HG03095 (cell line): ENCODE measurements at regions not wholly inside any gene's neighbourhood (a gene's known extent, or its start where the extent isn't known, plus 50 kb on each side); places are given as distances from the start of the nearest gene placed in this dataset.
"Not testable (repeated sequence)": the region's sequence is repeated elsewhere in the genome, so short reads cannot be mapped to it uniquely, and the experiment has no call there.

ENCODE experiments used
- ATAC-seq: cut with Tn5 transposase; IDR thresholded peaks from one replicate; pipeline ENCODE4 v1.9.1; 2021; ENCODE audit warnings: moderate library complexity; ENCODE audit not compliant: unreplicated experiment

- ATAC-seq: no peak
Measured at GRCh38 chr16:60432472-60432871, 1603.8 kb downstream of the CDH8 start.

- ATAC-seq: no peak
Measured at GRCh38 chr16:60419859-60420258, 1616.4 kb downstream of the CDH8 start.

- ATAC-seq: no peak
Measured at GRCh38 chr16:60414613-60415012, 1621.6 kb downstream of the CDH8 start.

GRCh38 chr16:60413969-60414368 is 1622.3 kb downstream of the CDH8 start:
- ATAC-seq: no peak

- no peak for ATAC-seq
Measured at GRCh38 chr16:60407606-60408005, 1628.6 kb downstream of the CDH8 start.

- no peak for ATAC-seq
Measured at GRCh38 chr16:60407034-60407433, 1629.2 kb downstream of the CDH8 start.

GRCh38 chr16:60405286-60405685 is 1631.0 kb downstream of the CDH8 start:
- ATAC-seq: no peak

GRCh38 chr16:60404401-60404800 is 1631.8 kb downstream of the CDH8 start:
- ATAC-seq: no peak

GRCh38 chr16:60402941-60403340 is 1633.3 kb downstream of the CDH8 start:
- ATAC-seq: peak; percentile 66

GRCh38 chr16:60392380-60392779 is 1643.9 kb downstream of the CDH8 start:
- no peak for ATAC-seq

GRCh38 chr16:60371591-60371990 is 1637.5 kb upstream of the GOT2 start:
- ATAC-seq: no peak

GRCh38 chr16:60367739-60368138 is 1633.6 kb upstream of the GOT2 start:
- no peak for ATAC-seq

- no peak for ATAC-seq
Measured at GRCh38 chr16:60363566-60363965, 1629.5 kb upstream of the GOT2 start.

- ATAC-seq: not testable (repeated sequence)
Measured at GRCh38 chr16:60359866-60360265, 1625.8 kb upstream of the GOT2 start.

- ATAC-seq: not testable (repeated sequence)
Measured at GRCh38 chr16:60359412-60359811, 1625.3 kb upstream of the GOT2 start.

- ATAC-seq: not testable (repeated sequence)
Measured at GRCh38 chr16:60357876-60358522, 1623.9 kb upstream of the GOT2 start.

GRCh38 chr16:60346256-60346655 is 1612.1 kb upstream of the GOT2 start:
- no peak for ATAC-seq

- no peak for ATAC-seq
Measured at GRCh38 chr16:60337671-60338070, 1603.6 kb upstream of the GOT2 start.

GRCh38 chr16:60331168-60331567 is 1597.1 kb upstream of the GOT2 start:
- ATAC-seq: no peak

GRCh38 chr16:60329108-60329507 is 1595.0 kb upstream of the GOT2 start:
- no peak for ATAC-seq

- ATAC-seq: no peak
Measured at GRCh38 chr16:60328152-60328551, 1594.0 kb upstream of the GOT2 start.

- ATAC-seq: no peak
Measured at GRCh38 chr16:60318486-60318885, 1584.4 kb upstream of the GOT2 start.

- ATAC-seq: no peak
Measured at GRCh38 chr16:60310846-60311445, 1576.8 kb upstream of the GOT2 start.
